Activated CD4-positive, alpha-beta memory T cell treated with anti-CD3 and anti-CD28 coated beads, Interleukin-2, amount 10 ng/mL, durations not matched to agents 7 days and 5 days (primary cell): ENCODE measurements at regions not wholly inside any gene's neighbourhood (a gene's known extent, or its start where the extent isn't known, plus 50 kb on each side); places are given as distances from the start of the nearest gene placed in this dataset.

Experiments used
- CTCF ChIA-PET: fragments of 350-600 bp; sonication (Branson Sonifier 250); formaldehyde crosslinking; loops from one replicate; lab custom pipeline; 2021; ENCODE audit warnings: antibody characterized with exemption, inconsistent platforms; lab: Charles Lee
- POLR2A ChIA-PET: fragments of 350-600 bp; sonication (Branson Sonifier 250); formaldehyde crosslinking; loops from one replicate; lab custom pipeline; 2021; ENCODE audit warnings: antibody characterized with exemption; lab: Charles Lee
- DNase-seq: peaks from one replicate; pipeline ENCODE4 v3.0.0-alpha.2; 2020
- H3K27ac Mint-ChIP-seq: one replicate; pipeline ENCODE4 v1.8.0; 2021; ENCODE audit warnings: mild to moderate bottlenecking, mixed read lengths
- H3K27me3 Mint-ChIP-seq: one replicate; pipeline ENCODE4 v1.8.0; 2021; ENCODE audit warnings: mixed read lengths
- H3K36me3 Mint-ChIP-seq: one replicate; pipeline ENCODE4 v1.8.0; 2021; ENCODE audit warnings: low read depth, mixed read lengths
- H3K4me1 Mint-ChIP-seq: one replicate; pipeline ENCODE4 v1.8.0; 2021; ENCODE audit warnings: mixed read lengths
- H3K4me3 Mint-ChIP-seq: one replicate; pipeline ENCODE4 v1.8.0; 2021; ENCODE audit warnings: mild to moderate bottlenecking, mixed read lengths
- H3K9me3 Mint-ChIP-seq: one replicate; pipeline ENCODE4 v1.8.0; 2021; ENCODE audit warnings: mixed read lengths

- Mint-ChIP-seq H3K36me3 (no peaks in the 10 kb centered on the region), H3K27me3 (peaks cover 17% of the 10 kb centered on the region), H3K9me3 (peaks cover 4% of the 10 kb centered on the region), H3K27ac (no peak overlapping the region), H3K4me3 (no peak overlapping the region), H3K4me1 (peaks cover 3% of the 10 kb centered on the region)
- ChIA-PET CTCF (no interaction called here), POLR2A (no interaction called here)
- DNase-seq: no peak
Observed at GRCh38 chr20:62571669-62572344, 70.5 kb upstream of the SLCO4A1 start.

- Mint-ChIP-seq H3K27ac (no peak overlapping the region), H3K36me3 (no peaks in the 10 kb centered on the region), H3K4me3 (no peak overlapping the region), H3K27me3 (peaks cover 22% of the 10 kb centered on the region), H3K9me3 (peaks cover 4% of the 10 kb centered on the region), H3K4me1 (peaks cover 3% of the 10 kb centered on the region)
- CTCF ChIA-PET: no interaction called here
- POLR2A ChIA-PET: no interaction called here
- DNase-seq: no peak
Observed at GRCh38 chr20:62572980-62573379, 69.3 kb upstream of the SLCO4A1 start.

- H3K36me3 Mint-ChIP-seq: no peaks in the 10 kb centered on the region
- no peak overlapping the region for H3K27ac Mint-ChIP-seq
- ChIA-PET CTCF (no interaction called here), POLR2A (no interaction called here)
- H3K9me3 Mint-ChIP-seq: peaks cover 4% of the 10 kb centered on the region
- H3K27me3 Mint-ChIP-seq: peaks cover 30% of the 10 kb centered on the region
- H3K4me3 Mint-ChIP-seq: no peak overlapping the region
- no peak for DNase-seq
- H3K4me1 Mint-ChIP-seq: peaks cover 3% of the 10 kb centered on the region
Observed at GRCh38 chr20:62573817-62574216, 68.5 kb upstream of the SLCO4A1 start.

GRCh38 chr20:62574230-62574993, 67.9 kb upstream of the SLCO4A1 start:
- no peak overlapping the region for H3K4me3 Mint-ChIP-seq
- H3K4me1 Mint-ChIP-seq: peaks cover 3% of the 10 kb centered on the region
- no peak for DNase-seq
- H3K36me3 Mint-ChIP-seq: no peaks in the 10 kb centered on the region
- CTCF ChIA-PET: no interaction called here
- no peak overlapping the region for H3K27ac Mint-ChIP-seq
- POLR2A ChIA-PET: no interaction called here
- peaks cover 4% of the 10 kb centered on the region for H3K9me3 Mint-ChIP-seq
- peaks cover 36% of the 10 kb centered on the region for H3K27me3 Mint-ChIP-seq

GRCh38 chr20:62575976-62576722, 66.2 kb upstream of the SLCO4A1 start:
- Mint-ChIP-seq H3K27ac (no peak overlapping the region), H3K9me3 (peaks cover 4% of the 10 kb centered on the region), H3K4me1 (peaks cover 2% of the 10 kb centered on the region), H3K36me3 (no peaks in the 10 kb centered on the region), H3K27me3 (peaks cover 42% of the 10 kb centered on the region), H3K4me3 (no peak overlapping the region)
- ChIA-PET CTCF (no interaction called here), POLR2A (no interaction called here)
- no peak for DNase-seq

GRCh38 chr20:62576815-62577489, 65.4 kb upstream of the SLCO4A1 start:
- Mint-ChIP-seq H3K27me3 (peaks cover 45% of the 10 kb centered on the region), H3K9me3 (peaks cover 2% of the 10 kb centered on the region), H3K4me1 (no peaks in the 10 kb centered on the region), H3K27ac (no peak overlapping the region), H3K4me3 (no peak overlapping the region), H3K36me3 (no peaks in the 10 kb centered on the region)
- ChIA-PET CTCF (no interaction called here), POLR2A (no interaction called here)
- DNase-seq: no peak

- no peak for DNase-seq
- CTCF ChIA-PET: no interaction called here
- Mint-ChIP-seq H3K4me3 (no peak overlapping the region), H3K27me3 (peaks cover 49% of the 10 kb centered on the region), H3K4me1 (no peaks in the 10 kb centered on the region), H3K9me3 (no peaks in the 10 kb centered on the region), H3K27ac (no peak overlapping the region), H3K36me3 (no peaks in the 10 kb centered on the region)
- POLR2A ChIA-PET: no interaction called here
Observed at GRCh38 chr20:62577490-62577836, 64.8 kb upstream of the SLCO4A1 start.

GRCh38 chr20:62578294-62578897, 63.9 kb upstream of the SLCO4A1 start:
- Mint-ChIP-seq H3K27ac (no peak overlapping the region), H3K27me3 (peaks cover 55% of the 10 kb centered on the region)
- CTCF ChIA-PET: no interaction called here

GRCh38 chr20:62580052-62580451, 62.3 kb upstream of the SLCO4A1 start:
- H3K27ac Mint-ChIP-seq: no peak overlapping the region
- H3K27me3 Mint-ChIP-seq: peaks cover 52% of the 10 kb centered on the region
- H3K36me3 Mint-ChIP-seq: no peaks in the 10 kb centered on the region
- no peak overlapping the region for H3K4me3 Mint-ChIP-seq
- DNase-seq: no peak
- ChIA-PET CTCF (no interaction called here), POLR2A (no interaction called here)
- no peaks in the 10 kb centered on the region for H3K4me1 Mint-ChIP-seq
- H3K9me3 Mint-ChIP-seq: no peaks in the 10 kb centered on the region

More at GRCh38 chr20:62578294-62578897, 63.9 kb upstream of the SLCO4A1 start:
- DNase-seq: no peak
- Mint-ChIP-seq H3K4me3 (no peak overlapping the region), H3K36me3 (no peaks in the 10 kb centered on the region), H3K9me3 (no peaks in the 10 kb centered on the region), H3K4me1 (no peaks in the 10 kb centered on the region)
- POLR2A ChIA-PET: no interaction called here

GRCh38 chr20:62580733-62581132, 61.6 kb upstream of the SLCO4A1 start:
- H3K9me3 Mint-ChIP-seq: no peaks in the 10 kb centered on the region
- CTCF ChIA-PET: no interaction called here

GRCh38 chr20:62581308-62581707, 61.0 kb upstream of the SLCO4A1 start:
- H3K27ac Mint-ChIP-seq: no peak overlapping the region

More at GRCh38 chr20:62580733-62581132, 61.6 kb upstream of the SLCO4A1 start:
- Mint-ChIP-seq H3K27ac (no peak overlapping the region), H3K4me3 (no peak overlapping the region), H3K36me3 (no peaks in the 10 kb centered on the region), H3K4me1 (no peaks in the 10 kb centered on the region), H3K27me3 (peaks cover 56% of the 10 kb centered on the region)
- POLR2A ChIA-PET: no interaction called here
- no peak for DNase-seq

GRCh38 chr20:62581806-62582205, 60.5 kb upstream of the SLCO4A1 start:
- H3K36me3 Mint-ChIP-seq: no peaks in the 10 kb centered on the region

More at GRCh38 chr20:62581308-62581707, 61.0 kb upstream of the SLCO4A1 start:
- Mint-ChIP-seq H3K36me3 (no peaks in the 10 kb centered on the region), H3K9me3 (no peaks in the 10 kb centered on the region), H3K27me3 (peaks cover 56% of the 10 kb centered on the region), H3K4me3 (no peak overlapping the region), H3K4me1 (no peaks in the 10 kb centered on the region)
- POLR2A ChIA-PET: no interaction called here
- no peak for DNase-seq
- CTCF ChIA-PET: no interaction called here

More at GRCh38 chr20:62581806-62582205, 60.5 kb upstream of the SLCO4A1 start:
- Mint-ChIP-seq H3K9me3 (no peaks in the 10 kb centered on the region), H3K4me1 (no peaks in the 10 kb centered on the region), H3K4me3 (no peak overlapping the region), H3K27me3 (peaks cover 53% of the 10 kb centered on the region), H3K27ac (no peak overlapping the region)
- POLR2A ChIA-PET: no interaction called here
- DNase-seq: no peak
- CTCF ChIA-PET: no interaction called here
